ENCODE measurements at regions not wholly inside any gene's neighbourhood (a gene's known extent, or its start where the extent isn't known, plus 50 kb on each side); places are given as distances from the start of the nearest gene placed in this dataset.

DNA sequence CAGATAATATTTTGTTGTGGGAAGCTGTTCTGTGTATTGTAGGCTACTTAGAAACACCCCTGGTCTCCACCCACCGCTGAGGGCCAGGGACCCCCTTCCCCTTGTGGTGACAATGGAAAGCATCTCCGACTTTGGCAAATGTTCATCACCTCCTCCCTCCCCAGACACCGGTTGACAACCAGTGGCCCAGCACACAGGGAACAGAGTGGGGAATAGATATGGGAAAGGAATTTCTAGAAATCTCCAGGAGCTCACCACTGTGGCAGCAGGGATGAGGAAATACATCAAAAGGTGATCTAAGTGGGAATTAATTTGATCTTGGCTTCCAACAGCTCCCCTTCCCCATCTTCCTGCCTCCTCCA is 257.3 kb upstream of the FOXQ1 start:
- ATAC-seq (replicated peaks in 1 of 2) (no peak), DNase-seq (no peak)
- Mint-ChIP-seq H3K4me1 (ENCODE audit: low read depth) (no peaks in the 10 kb centered on the region), H3K9me3 (no peaks in the 10 kb centered on the region), H3K36me3 (ENCODE audit: insufficient read depth in 2 of 2) (no peaks in the 10 kb centered on the region), H3K4me3 (no peak overlapping the region), H3K27me3 (ENCODE audit: low read depth) (peaks cover 16% of the 10 kb centered on the region), H3K27ac (no peak overlapping the region)

- Mint-ChIP-seq H3K36me3 (ENCODE audit: insufficient read depth in 2 of 2) (no peaks in the 10 kb centered on the region), H3K4me1 (ENCODE audit: low read depth) (no peaks in the 10 kb centered on the region), H3K27me3 (ENCODE audit: low read depth) (peaks cover 22% of the 10 kb centered on the region), H3K9me3 (no peaks in the 10 kb centered on the region), H3K4me3 (no peak overlapping the region), H3K27ac (no peak overlapping the region)
- ATAC-seq (replicated peaks in 1 of 2): no peak
- no peak for DNase-seq
Measured at GRCh38 chr6:1053586-1053985, 258.3 kb upstream of the FOXQ1 start.

GRCh38 chr6:1052262-1052661 is 259.6 kb upstream of the FOXQ1 start:
- Mint-ChIP-seq H3K9me3 (no peaks in the 10 kb centered on the region), H3K27ac (no peak overlapping the region), H3K4me3 (no peak overlapping the region), H3K36me3 (ENCODE audit: insufficient read depth in 2 of 2) (no peaks in the 10 kb centered on the region), H3K4me1 (ENCODE audit: low read depth) (peaks cover 5% of the 10 kb centered on the region), H3K27me3 (ENCODE audit: low read depth) (peaks cover 35% of the 10 kb centered on the region)
- DNase-seq (no peak), ATAC-seq (replicated peaks in 1 of 2) (no peak)

GRCh38 chr6:1049900-1050299 is 262.0 kb upstream of the FOXQ1 start:
- peaks cover 42% of the 10 kb centered on the region for H3K27me3 Mint-ChIP-seq (ENCODE audit: low read depth)
- H3K36me3 Mint-ChIP-seq (ENCODE audit: insufficient read depth in 2 of 2): no peaks in the 10 kb centered on the region
- no peak overlapping the region for H3K4me3 Mint-ChIP-seq
- peaks cover 5% of the 10 kb centered on the region for H3K4me1 Mint-ChIP-seq (ENCODE audit: low read depth)
- ATAC-seq (replicated peaks in 1 of 2): no peak
- no peak for DNase-seq
- no peak overlapping the region for H3K27ac Mint-ChIP-seq
- no peaks in the 10 kb centered on the region for H3K9me3 Mint-ChIP-seq

DNA sequence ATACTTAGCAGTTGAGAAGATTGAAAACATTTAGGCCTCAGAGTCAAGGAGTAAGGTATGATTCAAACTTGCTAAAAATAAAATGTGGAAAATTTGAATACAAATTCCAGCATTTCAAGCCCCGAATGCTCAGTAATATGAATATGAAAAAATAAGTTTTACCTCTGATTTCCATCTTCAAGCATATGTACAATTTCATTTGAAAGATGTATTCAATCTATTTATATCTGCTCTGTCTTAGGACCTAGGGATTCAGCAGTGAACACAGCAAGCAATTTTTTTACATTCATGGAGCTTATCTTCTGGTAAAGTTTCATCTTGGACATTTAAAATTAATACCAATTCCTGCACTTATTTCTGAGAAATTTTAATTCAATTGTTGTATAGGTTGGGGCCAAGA is 262.7 kb upstream of the FOXQ1 start:
- Mint-ChIP-seq H3K4me3 (no peak overlapping the region), H3K27ac (no peak overlapping the region), H3K4me1 (ENCODE audit: low read depth) (peaks cover 5% of the 10 kb centered on the region)

DNA sequence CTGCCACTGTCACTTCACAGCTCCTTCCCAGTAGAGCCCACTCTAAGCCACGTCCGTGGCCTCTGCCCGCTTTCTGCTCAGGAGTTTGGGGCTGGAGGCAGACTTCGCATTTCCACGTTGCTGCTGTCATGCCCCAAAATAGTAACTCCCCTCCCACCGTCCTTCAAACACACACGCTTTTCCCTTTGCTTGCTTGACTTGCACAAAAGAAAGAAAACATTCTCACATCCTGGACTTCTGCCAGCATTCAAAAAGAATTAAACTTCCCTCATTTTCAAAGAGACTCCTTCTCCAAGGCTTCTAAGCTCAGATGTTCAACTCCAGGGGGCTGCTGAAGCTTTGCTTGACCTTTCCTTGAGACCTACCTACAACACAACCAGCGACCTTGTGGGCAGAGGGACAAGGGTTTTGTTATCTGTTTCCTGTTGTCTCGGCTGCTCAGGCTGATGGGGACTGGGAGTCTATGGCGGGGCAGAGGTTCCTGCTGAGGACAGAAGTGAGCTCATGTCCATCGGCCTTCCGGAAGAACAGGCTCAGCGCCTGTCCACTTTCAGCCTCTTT is 263.8 kb upstream of the FOXQ1 start:
- H3K36me3 Mint-ChIP-seq (ENCODE audit: insufficient read depth in 2 of 2): no peaks in the 10 kb centered on the region
- DNase-seq (no peak), ATAC-seq (replicated peaks in 1 of 2) (no peak)
- H3K9me3 Mint-ChIP-seq: no peaks in the 10 kb centered on the region
- H3K4me1 Mint-ChIP-seq (ENCODE audit: low read depth): peaks cover 5% of the 10 kb centered on the region
- H3K4me3 Mint-ChIP-seq: no peak overlapping the region
- H3K27ac Mint-ChIP-seq: no peak overlapping the region
- peaks cover 60% of the 10 kb centered on the region for H3K27me3 Mint-ChIP-seq (ENCODE audit: low read depth)

More for the DNA sequence above, 262.7 kb upstream of the FOXQ1 start:
- ATAC-seq (replicated peaks in 1 of 2): no peak
- H3K27me3 Mint-ChIP-seq (ENCODE audit: low read depth): peaks cover 50% of the 10 kb centered on the region
- no peaks in the 10 kb centered on the region for H3K36me3 Mint-ChIP-seq (ENCODE audit: insufficient read depth in 2 of 2)
- DNase-seq: no peak
- H3K9me3 Mint-ChIP-seq: no peaks in the 10 kb centered on the region

GRCh38 chr6:1045239-1045638 is 266.7 kb upstream of the FOXQ1 start:
- no peak for DNase-seq
- peaks cover 64% of the 10 kb centered on the region for H3K27me3 Mint-ChIP-seq (ENCODE audit: low read depth)
- H3K9me3 Mint-ChIP-seq: peaks cover 0 to 1% of the 10 kb centered on the region in 2 donors
- no peak for ATAC-seq (replicated peaks in 1 of 2)
- no peaks in the 10 kb centered on the region for H3K36me3 Mint-ChIP-seq (ENCODE audit: insufficient read depth in 2 of 2)
- peaks cover 5% of the 10 kb centered on the region for H3K4me1 Mint-ChIP-seq (ENCODE audit: low read depth)
- no peak overlapping the region for H3K4me3 Mint-ChIP-seq
- H3K27ac Mint-ChIP-seq: no peak overlapping the region

- Mint-ChIP-seq H3K4me3 (no peak overlapping the region), H3K36me3 (ENCODE audit: insufficient read depth in 2 of 2) (no peaks in the 10 kb centered on the region), H3K27ac (no peak overlapping the region), H3K27me3 (ENCODE audit: low read depth) (peaks cover 54% of the 10 kb centered on the region), H3K9me3 (peaks cover 0 to 1% of the 10 kb centered on the region in 2 donors), H3K4me1 (ENCODE audit: low read depth) (peaks cover 5% of the 10 kb centered on the region)
- no peak for DNase-seq
- ATAC-seq (replicated peaks in 1 of 2): no peak
Measured at GRCh38 chr6:1044040-1044836, 267.7 kb upstream of the FOXQ1 start.

DNA sequence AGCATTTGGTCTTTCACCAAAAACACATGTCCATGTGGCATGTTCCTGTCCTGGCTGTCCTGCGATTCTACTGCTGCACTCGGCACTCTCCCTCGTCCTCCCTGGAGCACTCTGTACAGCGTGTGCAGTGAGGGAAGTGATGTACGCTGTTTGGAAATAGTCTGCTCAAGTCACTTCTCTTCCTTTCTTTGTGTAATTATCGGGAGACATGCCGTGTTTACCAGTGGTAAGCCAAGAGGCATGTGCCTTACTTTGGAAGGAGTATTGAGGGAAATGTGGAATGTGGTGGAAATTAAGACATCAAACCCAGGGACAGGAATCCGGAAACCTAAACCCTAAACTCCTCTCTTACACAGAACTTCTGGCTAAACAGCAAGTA is 268.5 kb upstream of the FOXQ1 start:
- Mint-ChIP-seq H3K4me3 (no peak overlapping the region), H3K4me1 (ENCODE audit: low read depth) (peaks cover 5% of the 10 kb centered on the region), H3K27ac (no peak overlapping the region), H3K36me3 (ENCODE audit: insufficient read depth in 2 of 2) (no peaks in the 10 kb centered on the region), H3K9me3 (peaks cover 0 to 1% of the 10 kb centered on the region in 2 donors), H3K27me3 (ENCODE audit: low read depth) (peaks cover 49% of the 10 kb centered on the region)
- no peak for ATAC-seq (replicated peaks in 1 of 2)
- DNase-seq: no peak

- Mint-ChIP-seq H3K27ac (no peak overlapping the region), H3K4me1 (ENCODE audit: low read depth) (peaks cover under 1% of the 10 kb centered on the region), H3K36me3 (ENCODE audit: insufficient read depth in 2 of 2) (no peaks in the 10 kb centered on the region), H3K4me3 (no peak overlapping the region), H3K9me3 (peaks cover 0 to 1% of the 10 kb centered on the region in 2 donors), H3K27me3 (ENCODE audit: low read depth) (peaks cover 43% of the 10 kb centered on the region)
- no peak for ATAC-seq (replicated peaks in 1 of 2)
- DNase-seq: no peak
Measured at GRCh38 chr6:1042583-1043457, 269.1 kb upstream of the FOXQ1 start.

- H3K4me1 Mint-ChIP-seq (ENCODE audit: low read depth): no peaks in the 10 kb centered on the region
- peaks cover 40% of the 10 kb centered on the region for H3K27me3 Mint-ChIP-seq (ENCODE audit: low read depth)
- H3K27ac Mint-ChIP-seq: no peak overlapping the region
- DNase-seq (no peak), ATAC-seq (replicated peaks in 1 of 2) (no peak)
- H3K36me3 Mint-ChIP-seq (ENCODE audit: insufficient read depth in 2 of 2): no peaks in the 10 kb centered on the region
- no peak overlapping the region for H3K4me3 Mint-ChIP-seq
- peaks cover 0 to 1% of the 10 kb centered on the region in 2 donors for H3K9me3 Mint-ChIP-seq
Measured at GRCh38 chr6:1040393-1040792, 271.5 kb upstream of the FOXQ1 start.

- Mint-ChIP-seq H3K27me3 (ENCODE audit: low read depth) (peaks cover 38% of the 10 kb centered on the region), H3K4me1 (ENCODE audit: low read depth) (no peaks in the 10 kb centered on the region), H3K4me3 (no peak overlapping the region), H3K36me3 (ENCODE audit: insufficient read depth in 2 of 2) (no peaks in the 10 kb centered on the region), H3K27ac (no peak overlapping the region), H3K9me3 (peaks cover 0 to 1% of the 10 kb centered on the region in 2 donors)
- ATAC-seq (replicated peaks in 1 of 2) (no peak), DNase-seq (no peak)
Measured at GRCh38 chr6:1039746-1040145, 272.2 kb upstream of the FOXQ1 start.

GRCh38 chr6:1039191-1039590 is 272.7 kb upstream of the FOXQ1 start:
- Mint-ChIP-seq H3K9me3 (peaks cover 0 to 1% of the 10 kb centered on the region in 2 donors), H3K4me3 (no peak overlapping the region), H3K4me1 (ENCODE audit: low read depth) (no peaks in the 10 kb centered on the region), H3K27ac (no peak overlapping the region), H3K36me3 (ENCODE audit: insufficient read depth in 2 of 2) (no peaks in the 10 kb centered on the region), H3K27me3 (ENCODE audit: low read depth) (peaks cover 33% of the 10 kb centered on the region)
- ATAC-seq (replicated peaks in 1 of 2) (no peak), DNase-seq (no peak)
